ENCODE measurements at regions not wholly inside any gene's neighbourhood (a gene's known extent, or its start where the extent isn't known, plus 50 kb on each side); places are given as distances from the start of the nearest gene placed in this dataset.

- TF ChIP-seq TAF1 (IDR thresholded peaks at IDR 0.05; ENCODE audit: borderline replicate concordance, low read depth, low read length) (no peak), POLR2A (IDR thresholded peaks at IDR 0.05; ENCODE audit: low read depth, low read length) (no peak)
Observed at GRCh38 chr13:90534617-90535370, 812.7 kb upstream of the MIR17HG start.

Data from GM12892 (cell line).